SK-N-MC (cell line): ENCODE measurements at regions not wholly inside any gene's neighbourhood (a gene's known extent, or its start where the extent isn't known, plus 50 kb on each side); places are given as distances from the start of the nearest gene placed in this dataset.
"Not testable (repeated sequence)": the region's sequence is repeated elsewhere in the genome, so short reads cannot be mapped to it uniquely, and the experiment has no call there.

ENCODE experiments used
- DNase-seq: peaks from one replicate; pipeline ENCODE4 v3.0.0-alpha.2; 2011; ENCODE audit warnings: low read depth, low spot score
- H3K27ac ChIP-seq: fragments of 200-600 bp; sonication (generic); 2 replicates; pipeline ENCODE4 v1.5.1; 2016; ENCODE audit warnings: mixed run types
- H3K36me3 ChIP-seq: fragments of 200-600 bp; sonication (generic); 2 replicates; pipeline ENCODE4 v1.6.1; 2017; ENCODE audit warnings: antibody characterized with exemption, low read length, mixed read lengths; ENCODE audit not compliant: insufficient read depth
- H3K4me3 ChIP-seq: fragments of 200-600 bp; sonication (generic); 2 replicates; pipeline ENCODE4 v1.5.1; 2016
- H3K9ac ChIP-seq: fragments of 200-600 bp; sonication (generic); 2 replicates; pipeline ENCODE4 v1.8.0; 2017; ENCODE audit warnings: mixed run types, mixed read lengths; ENCODE audit not compliant: insufficient read length
- H3K9me3 ChIP-seq: fragments of 200-600 bp; sonication (generic); 2 replicates; pipeline ENCODE4 v1.6.1; 2017; ENCODE audit warnings: low read depth, mild to moderate bottlenecking, antibody characterized with exemption, low read length, moderate library complexity, mixed read lengths
- EZH2 ChIP-seq: fragments of 200-600 bp; sonication (generic); IDR thresholded peaks from one replicate; pipeline ENCODE4 v1.6.1; 2017; ENCODE audit warnings: antibody characterized with exemption
- FOXP2 ChIP-seq: optimal IDR thresholded peaks from 2 replicates; pipeline ENCODE3; 2011; ENCODE audit warnings: mild to moderate bottlenecking, moderate library complexity; ENCODE audit not compliant: insufficient read depth; ENCODE audit errors: extremely low read length, control extremely low read depth
- POLR2AphosphoS5 ChIP-seq: IDR thresholded peaks from 2 replicates; pipeline ENCODE4 v1.6.1; 2012; ENCODE audit warnings: mild to moderate bottlenecking, low read depth, low read length, borderline replicate concordance

- Histone ChIP-seq H3K9ac (no peak overlapping the region), H3K4me3 (no peak overlapping the region), H3K9me3 (no peaks in the 10 kb centered on the region), H3K27ac (no peak overlapping the region), H3K36me3 (no peaks in the 10 kb centered on the region)
- DNase-seq, result no peak
- TF ChIP-seq POLR2AphosphoS5, result no peak
- no peak for TF ChIP-seq EZH2
- TF ChIP-seq FOXP2, result no peak
These were observed 208.0 kb upstream of the KCNH7 start for GRCh38 chr2:163046615-163047014.

- no peak for TF ChIP-seq EZH2
- TF ChIP-seq POLR2AphosphoS5, result no peak
- no peak for TF ChIP-seq FOXP2
- H3K36me3 ChIP-seq, result no peaks in the 10 kb centered on the region
- H3K4me3 ChIP-seq, result no peak overlapping the region
- no peak overlapping the region for H3K9ac ChIP-seq
- H3K9me3 ChIP-seq, result no peaks in the 10 kb centered on the region
- H3K27ac ChIP-seq, result no peak overlapping the region
- no peak for DNase-seq
These were observed 207.3 kb upstream of the KCNH7 start for GRCh38 chr2:163045830-163046229.

- DNase-seq, result no peak
- TF ChIP-seq EZH2 (no peak), FOXP2 (no peak), POLR2AphosphoS5 (no peak)
- no peak overlapping the region for H3K4me3 ChIP-seq
- no peak overlapping the region for H3K9ac ChIP-seq
- H3K9me3 ChIP-seq, result no peaks in the 10 kb centered on the region
- H3K27ac ChIP-seq, result no peak overlapping the region
- no peaks in the 10 kb centered on the region for H3K36me3 ChIP-seq
These were observed 205.5 kb upstream of the KCNH7 start for GRCh38 chr2:163044114-163044513.

GRCh38 chr2:163043201-163043600, 204.6 kb upstream of the KCNH7 start:
- TF ChIP-seq POLR2AphosphoS5 (no peak), EZH2 (no peak), FOXP2 (no peak)
- no peak for DNase-seq
- no peak overlapping the region for H3K9ac ChIP-seq
- no peaks in the 10 kb centered on the region for H3K36me3 ChIP-seq
- no peak overlapping the region for H3K27ac ChIP-seq
- no peaks in the 10 kb centered on the region for H3K9me3 ChIP-seq
- H3K4me3 ChIP-seq, result no peak overlapping the region

GRCh38 chr2:163039266-163039665, 200.7 kb upstream of the KCNH7 start:
- H3K4me3 ChIP-seq, result no peak overlapping the region
- no peak overlapping the region for H3K9ac ChIP-seq
- no peak overlapping the region for H3K27ac ChIP-seq
- DNase-seq, result no peak
- H3K36me3 ChIP-seq, result no peaks in the 10 kb centered on the region
- TF ChIP-seq EZH2, result no peak
- TF ChIP-seq FOXP2, result no peak
- TF ChIP-seq POLR2AphosphoS5, result no peak
- H3K9me3 ChIP-seq, result no peaks in the 10 kb centered on the region

- H3K9me3 ChIP-seq, result no peaks in the 10 kb centered on the region
- no peak for TF ChIP-seq FOXP2
- no peak for TF ChIP-seq EZH2
- no peak for TF ChIP-seq POLR2AphosphoS5
- no peaks in the 10 kb centered on the region for H3K36me3 ChIP-seq
- H3K4me3 ChIP-seq, result no peak overlapping the region
- H3K27ac ChIP-seq, result no peak overlapping the region
- no peak for DNase-seq
- H3K9ac ChIP-seq, result no peak overlapping the region
These were observed 190.2 kb upstream of the KCNH7 start for GRCh38 chr2:163028807-163029206.

GRCh38 chr2:163026136-163026775, 187.7 kb upstream of the KCNH7 start:
- H3K4me3 ChIP-seq, DNase-seq, H3K27ac ChIP-seq, H3K9me3 ChIP-seq, H3K9ac ChIP-seq, H3K36me3 ChIP-seq: not testable (repeated sequence)

GRCh38 chr2:163016882-163017281, 178.3 kb upstream of the KCNH7 start:
- H3K9ac ChIP-seq, H3K36me3 ChIP-seq, H3K27ac ChIP-seq, H3K4me3 ChIP-seq, H3K9me3 ChIP-seq, DNase-seq: not testable (repeated sequence)

- no peak overlapping the region for H3K9ac ChIP-seq
- no peaks in the 10 kb centered on the region for H3K36me3 ChIP-seq
- H3K4me3 ChIP-seq, result no peak overlapping the region
- no peak overlapping the region for H3K27ac ChIP-seq
- no peaks in the 10 kb centered on the region for H3K9me3 ChIP-seq
- DNase-seq, result no peak
- TF ChIP-seq FOXP2, result no peak
- no peak for TF ChIP-seq POLR2AphosphoS5
- TF ChIP-seq EZH2, result no peak
These were observed 172.4 kb upstream of the KCNH7 start for GRCh38 chr2:163011000-163011399.

- Histone ChIP-seq H3K9ac (no peak overlapping the region), H3K9me3 (no peaks in the 10 kb centered on the region), H3K36me3 (no peaks in the 10 kb centered on the region), H3K27ac (no peak overlapping the region), H3K4me3 (no peak overlapping the region)
- no peak for TF ChIP-seq EZH2
- no peak for TF ChIP-seq FOXP2
- TF ChIP-seq POLR2AphosphoS5, result no peak
- DNase-seq, result no peak
These were observed 170.1 kb upstream of the KCNH7 start for GRCh38 chr2:163008642-163009041.
